WTC11 (cell line): ENCODE measurements at regions not wholly inside any gene's neighbourhood (a gene's known extent, or its start where the extent isn't known, plus 50 kb on each side); places are given as distances from the start of the nearest gene placed in this dataset.

Source experiments
- ATAC-seq: fragments of 200-7000 bp; cut with Tn5 transposase; 2 replicates; pipeline ENCODE4 v1.10.0; 2021; ENCODE audit warnings: mild to moderate bottlenecking, moderate library complexity
- CTCF ChIA-PET: fragments of 300-600 bp; sonication (Branson Sonifier 250); formaldehyde crosslinking; loops from one replicate; lab custom pipeline; 2021; ENCODE audit warnings: antibody characterized with exemption; lab: Charles Lee
- POLR2A ChIA-PET: fragments of 350-600 bp; sonication (Branson Sonifier 250); formaldehyde crosslinking; loops from one replicate; lab custom pipeline; 2021; ENCODE audit warnings: antibody characterized with exemption; lab: Charles Lee
- DNase-seq: peaks from one replicate; pipeline ENCODE4 v3.0.0; 2021; ENCODE audit warnings: low spot score
- H3K27ac Mint-ChIP-seq: 2 replicates; pipeline ENCODE4 v1.8.0; 2021; ENCODE audit warnings: mixed read lengths
- H3K27me3 Mint-ChIP-seq: 2 replicates; pipeline ENCODE4 v1.8.0; 2021; ENCODE audit warnings: low read depth, mild to moderate bottlenecking, moderate library complexity, mixed read lengths
- H3K36me3 Mint-ChIP-seq: 2 replicates; pipeline ENCODE4 v1.8.0; 2021; ENCODE audit warnings: mixed read lengths
- H3K4me1 Mint-ChIP-seq: 2 replicates; pipeline ENCODE4 v1.8.0; 2022; ENCODE audit warnings: mixed read lengths
- H3K4me3 Mint-ChIP-seq: 2 replicates; pipeline ENCODE4 v1.8.0; 2021; ENCODE audit warnings: mild to moderate bottlenecking, moderate library complexity, mixed read lengths
- H3K9me3 Mint-ChIP-seq: 2 replicates; pipeline ENCODE4 v1.8.0; 2021; ENCODE audit warnings: mixed read lengths
- FOXJ3 ChIP-seq: sonication (generic); formaldehyde crosslinking; IDR thresholded peaks from 2 replicates; pipeline ENCODE4 v1.9.0; 2021; ENCODE audit warnings: missing genetic modification reagents, mild to moderate bottlenecking, borderline replicate concordance
- FOXP1 ChIP-seq: sonication (generic); formaldehyde crosslinking; IDR thresholded peaks from 2 replicates; pipeline ENCODE4 v1.8.0; 2022; ENCODE audit warnings: missing genetic modification reagents, mild to moderate bottlenecking, moderate library complexity, borderline replicate concordance
- GRHL2 ChIP-seq: fragments of 250-450 bp; sonication (Bioruptor Pico); IDR thresholded peaks from 2 replicates; pipeline ENCODE4 v1.8.0; 2022; ENCODE audit warnings: mild to moderate bottlenecking, moderate library complexity; ENCODE audit not compliant: insufficient replicate concordance, severe bottlenecking
- GTF2I ChIP-seq: fragments of 250-450 bp; sonication (Bioruptor Pico); conservative IDR thresholded peaks from 2 replicates; pipeline ENCODE4 v1.4.0; 2021; ENCODE audit warnings: mild to moderate bottlenecking
- JUN ChIP-seq: sonication (generic); formaldehyde crosslinking; IDR thresholded peaks from 2 replicates; pipeline ENCODE4 v1.8.0; 2023; ENCODE audit warnings: mild to moderate bottlenecking, missing genetic modification reagents
- MXD4 ChIP-seq: fragments of 250-450 bp; sonication (Bioruptor Pico); IDR thresholded peaks from 2 replicates; pipeline ENCODE4 v1.8.0; 2021; ENCODE audit warnings: mild to moderate bottlenecking, moderate library complexity, borderline replicate concordance
- NFE2L1 ChIP-seq: sonication (generic); formaldehyde crosslinking; IDR thresholded peaks from 2 replicates; pipeline ENCODE4 v1.8.1; 2023; ENCODE audit warnings: missing genetic modification reagents
- PRRX2 ChIP-seq: fragments of 250-450 bp; sonication (Bioruptor Pico); IDR thresholded peaks from 2 replicates; pipeline ENCODE4 v1.8.0; 2021; ENCODE audit warnings: mild to moderate bottlenecking
- RELA ChIP-seq: sonication (generic); formaldehyde crosslinking; IDR thresholded peaks from 2 replicates; pipeline ENCODE4 v1.8.1; 2022; ENCODE audit warnings: missing genetic modification reagents, mild to moderate bottlenecking, borderline replicate concordance
- SMAD3 ChIP-seq: sonication (generic); formaldehyde crosslinking; IDR thresholded peaks from 2 replicates; pipeline ENCODE4 v1.8.0; 2022; ENCODE audit warnings: missing genetic modification reagents, mild to moderate bottlenecking, borderline replicate concordance
- SOX15 ChIP-seq: fragments of 250-450 bp; sonication (Bioruptor Pico); IDR thresholded peaks from 2 replicates; pipeline ENCODE4 v1.9.0; 2021; ENCODE audit warnings: mild to moderate bottlenecking
- ZNF263 ChIP-seq: sonication (generic); formaldehyde crosslinking; IDR thresholded peaks from 2 replicates; pipeline ENCODE4 v1.8.1; 2022; ENCODE audit warnings: low read depth, mild to moderate bottlenecking, moderate library complexity, missing genetic modification reagents
- ZNF423 ChIP-seq: fragments of 250-450 bp; sonication (Bioruptor Pico); IDR thresholded peaks from 2 replicates; pipeline ENCODE4 v2.1.2; 2022; ENCODE audit warnings: mild to moderate bottlenecking, moderate library complexity
- TF ChIP-seq, protein P1 (sequence below): sonication (generic); formaldehyde crosslinking; IDR thresholded peaks from 2 replicates; pipeline ENCODE4 v1.8.1; 2023; ENCODE audit warnings: mild to moderate bottlenecking, missing genetic modification reagents
- TF ChIP-seq, protein P2 (sequence below): sonication (generic); formaldehyde crosslinking; IDR thresholded peaks from 2 replicates; pipeline ENCODE4 v1.8.1; 2023; ENCODE audit warnings: mild to moderate bottlenecking, moderate library complexity, missing genetic modification reagents
- TF ChIP-seq, protein P3 (sequence below): sonication (generic); formaldehyde crosslinking; IDR thresholded peaks from 2 replicates; pipeline ENCODE4 v1.8.1; 2023; ENCODE audit warnings: mild to moderate bottlenecking, missing genetic modification reagents, moderate library complexity
- TF ChIP-seq, protein P4 (sequence below): sonication (generic); formaldehyde crosslinking; IDR thresholded peaks from 2 replicates; pipeline ENCODE4 v1.8.0; 2022; ENCODE audit warnings: missing genetic modification reagents
- TF ChIP-seq, protein P5 (sequence below): sonication (generic); formaldehyde crosslinking; conservative IDR thresholded peaks from 2 replicates; pipeline ENCODE4 v1.8.1; 2022; ENCODE audit warnings: mild to moderate bottlenecking, missing genetic modification reagents
- TF ChIP-seq, protein P6 (sequence below): sonication (generic); formaldehyde crosslinking; IDR thresholded peaks from 2 replicates; pipeline ENCODE4 v1.8.1; 2022; ENCODE audit warnings: missing genetic modification reagents, borderline replicate concordance
- TF ChIP-seq, protein P7 (sequence below): sonication (generic); formaldehyde crosslinking; IDR thresholded peaks from 2 replicates; pipeline ENCODE4 v1.8.1; 2023; ENCODE audit warnings: mild to moderate bottlenecking, missing genetic modification reagents, moderate library complexity
- TF ChIP-seq, protein P8 (sequence below): sonication (generic); formaldehyde crosslinking; IDR thresholded peaks from 2 replicates; pipeline ENCODE4 v1.8.0; 2023; ENCODE audit warnings: mild to moderate bottlenecking, missing genetic modification reagents

DNA sequence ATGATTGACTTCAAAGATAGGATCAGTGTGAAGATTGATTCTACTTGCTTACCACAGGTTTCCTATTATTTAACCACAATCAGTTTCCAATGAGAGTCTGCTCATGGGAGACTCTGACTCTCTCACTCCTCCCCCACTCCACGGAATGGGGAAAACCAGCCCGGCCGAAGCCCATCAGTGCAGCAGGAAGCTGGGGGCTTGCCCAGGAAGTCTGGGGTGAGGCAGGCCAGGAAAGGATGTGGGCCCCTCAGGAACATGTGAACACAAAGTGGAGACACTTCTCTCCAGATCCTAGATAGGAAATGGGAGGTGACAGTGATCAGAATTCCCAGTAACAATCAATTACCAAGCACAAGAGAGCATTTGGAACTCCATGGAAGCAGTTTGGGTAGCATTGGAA lies 144.2 kb downstream of the TTLL2 start:
- POLR2A ChIA-PET: interaction anchor here (0.6 kb wide), 1 partner anchor 203 kb away, joined by 4 read pairs; no protein-coding TSS in a partner anchor
- ATAC-seq: no peak
- peaks cover 29% of the 10 kb centered on the region for H3K4me1 Mint-ChIP-seq
- H3K36me3 Mint-ChIP-seq: no peaks in the 10 kb centered on the region
- no peak for TF ChIP-seq ZNF423
- TF ChIP-seq, protein P1, sequence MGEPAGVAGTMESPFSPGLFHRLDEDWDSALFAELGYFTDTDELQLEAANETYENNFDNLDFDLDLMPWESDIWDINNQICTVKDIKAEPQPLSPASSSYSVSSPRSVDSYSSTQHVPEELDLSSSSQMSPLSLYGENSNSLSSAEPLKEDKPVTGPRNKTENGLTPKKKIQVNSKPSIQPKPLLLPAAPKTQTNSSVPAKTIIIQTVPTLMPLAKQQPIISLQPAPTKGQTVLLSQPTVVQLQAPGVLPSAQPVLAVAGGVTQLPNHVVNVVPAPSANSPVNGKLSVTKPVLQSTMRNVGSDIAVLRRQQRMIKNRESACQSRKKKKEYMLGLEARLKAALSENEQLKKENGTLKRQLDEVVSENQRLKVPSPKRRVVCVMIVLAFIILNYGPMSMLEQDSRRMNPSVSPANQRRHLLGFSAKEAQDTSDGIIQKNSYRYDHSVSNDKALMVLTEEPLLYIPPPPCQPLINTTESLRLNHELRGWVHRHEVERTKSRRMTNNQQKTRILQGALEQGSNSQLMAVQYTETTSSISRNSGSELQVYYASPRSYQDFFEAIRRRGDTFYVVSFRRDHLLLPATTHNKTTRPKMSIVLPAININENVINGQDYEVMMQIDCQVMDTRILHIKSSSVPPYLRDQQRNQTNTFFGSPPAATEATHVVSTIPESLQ (CRISPR knock-in tag): no peak
- TF ChIP-seq GTF2I (CRISPR knock-in tag): no peak
- TF ChIP-seq, protein P2, sequence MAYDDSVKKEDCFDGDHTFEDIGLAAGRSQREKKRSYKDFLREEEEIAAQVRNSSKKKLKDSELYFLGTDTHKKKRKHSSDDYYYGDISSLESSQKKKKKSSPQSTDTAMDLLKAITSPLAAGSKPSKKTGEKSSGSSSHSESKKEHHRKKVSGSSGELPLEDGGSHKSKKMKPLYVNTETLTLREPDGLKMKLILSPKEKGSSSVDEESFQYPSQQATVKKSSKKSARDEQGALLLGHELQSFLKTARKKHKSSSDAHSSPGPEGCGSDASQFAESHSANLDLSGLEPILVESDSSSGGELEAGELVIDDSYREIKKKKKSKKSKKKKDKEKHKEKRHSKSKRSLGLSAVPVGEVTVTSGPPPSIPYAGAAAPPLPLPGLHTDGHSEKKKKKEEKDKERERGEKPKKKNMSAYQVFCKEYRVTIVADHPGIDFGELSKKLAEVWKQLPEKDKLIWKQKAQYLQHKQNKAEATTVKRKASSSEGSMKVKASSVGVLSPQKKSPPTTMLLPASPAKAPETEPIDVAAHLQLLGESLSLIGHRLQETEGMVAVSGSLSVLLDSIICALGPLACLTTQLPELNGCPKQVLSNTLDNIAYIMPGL: no peak
- TF ChIP-seq, protein P3, sequence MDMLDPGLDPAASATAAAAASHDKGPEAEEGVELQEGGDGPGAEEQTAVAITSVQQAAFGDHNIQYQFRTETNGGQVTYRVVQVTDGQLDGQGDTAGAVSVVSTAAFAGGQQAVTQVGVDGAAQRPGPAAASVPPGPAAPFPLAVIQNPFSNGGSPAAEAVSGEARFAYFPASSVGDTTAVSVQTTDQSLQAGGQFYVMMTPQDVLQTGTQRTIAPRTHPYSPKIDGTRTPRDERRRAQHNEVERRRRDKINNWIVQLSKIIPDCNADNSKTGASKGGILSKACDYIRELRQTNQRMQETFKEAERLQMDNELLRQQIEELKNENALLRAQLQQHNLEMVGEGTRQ (CRISPR knock-in tag): no peak
- TF ChIP-seq, protein P4, sequence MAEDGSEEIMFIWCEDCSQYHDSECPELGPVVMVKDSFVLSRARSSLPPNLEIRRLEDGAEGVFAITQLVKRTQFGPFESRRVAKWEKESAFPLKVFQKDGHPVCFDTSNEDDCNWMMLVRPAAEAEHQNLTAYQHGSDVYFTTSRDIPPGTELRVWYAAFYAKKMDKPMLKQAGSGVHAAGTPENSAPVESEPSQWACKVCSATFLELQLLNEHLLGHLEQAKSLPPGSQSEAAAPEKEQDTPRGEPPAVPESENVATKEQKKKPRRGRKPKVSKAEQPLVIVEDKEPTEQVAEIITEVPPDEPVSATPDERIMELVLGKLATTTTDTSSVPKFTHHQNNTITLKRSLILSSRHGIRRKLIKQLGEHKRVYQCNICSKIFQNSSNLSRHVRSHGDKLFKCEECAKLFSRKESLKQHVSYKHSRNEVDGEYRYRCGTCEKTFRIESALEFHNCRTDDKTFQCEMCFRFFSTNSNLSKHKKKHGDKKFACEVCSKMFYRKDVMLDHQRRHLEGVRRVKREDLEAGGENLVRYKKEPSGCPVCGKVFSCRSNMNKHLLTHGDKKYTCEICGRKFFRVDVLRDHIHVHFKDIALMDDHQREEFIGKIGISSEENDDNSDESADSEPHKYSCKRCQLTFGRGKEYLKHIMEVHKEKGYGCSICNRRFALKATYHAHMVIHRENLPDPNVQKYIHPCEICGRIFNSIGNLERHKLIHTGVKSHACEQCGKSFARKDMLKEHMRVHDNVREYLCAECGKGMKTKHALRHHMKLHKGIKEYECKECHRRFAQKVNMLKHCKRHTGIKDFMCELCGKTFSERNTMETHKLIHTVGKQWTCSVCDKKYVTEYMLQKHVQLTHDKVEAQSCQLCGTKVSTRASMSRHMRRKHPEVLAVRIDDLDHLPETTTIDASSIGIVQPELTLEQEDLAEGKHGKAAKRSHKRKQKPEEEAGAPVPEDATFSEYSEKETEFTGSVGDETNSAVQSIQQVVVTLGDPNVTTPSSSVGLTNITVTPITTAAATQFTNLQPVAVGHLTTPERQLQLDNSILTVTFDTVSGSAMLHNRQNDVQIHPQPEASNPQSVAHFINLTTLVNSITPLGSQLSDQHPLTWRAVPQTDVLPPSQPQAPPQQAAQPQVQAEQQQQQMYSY: no peak
- no peak for TF ChIP-seq RELA (CRISPR knock-in tag)
- no peak for TF ChIP-seq NFE2L1 (CRISPR knock-in tag)
- no peak for TF ChIP-seq JUN (CRISPR knock-in tag)
- no peak for TF ChIP-seq ZNF263 (CRISPR knock-in tag)
- TF ChIP-seq PRRX2 (CRISPR knock-in tag): no peak
- no peak for TF ChIP-seq FOXP1 (CRISPR knock-in tag)
- peaks cover 2% of the 10 kb centered on the region; the same call in 1 of the 2 replicates for H3K27me3 Mint-ChIP-seq
- no peak for DNase-seq
- CTCF ChIA-PET: no interaction called here
- H3K9me3 Mint-ChIP-seq: no peaks in the 10 kb centered on the region
- no peak overlapping the region for H3K27ac Mint-ChIP-seq
- H3K4me3 Mint-ChIP-seq: no peak overlapping the region

DNA sequence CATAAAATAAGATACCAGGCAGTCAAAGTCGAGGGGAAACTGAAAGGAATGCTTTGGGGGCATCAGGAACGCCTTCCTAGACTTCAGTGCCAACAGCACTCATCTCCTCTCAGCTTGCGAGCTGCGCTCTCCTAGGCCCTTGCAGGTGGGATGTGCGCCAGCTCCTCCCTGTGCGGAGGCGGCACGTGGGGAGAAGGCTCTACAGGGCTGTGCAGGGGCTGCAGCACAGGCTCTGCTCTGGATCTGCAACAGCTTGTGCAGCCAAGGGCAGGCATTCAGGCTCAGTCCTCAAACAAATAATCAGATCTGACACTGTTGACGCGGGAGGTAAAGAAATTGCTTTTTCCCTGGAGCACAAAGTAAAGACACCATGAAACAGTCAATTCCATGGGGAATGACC lies 144.8 kb downstream of the TTLL2 start:
- H3K9me3 Mint-ChIP-seq: no peaks in the 10 kb centered on the region
- H3K4me1 Mint-ChIP-seq: peaks cover 35% of the 10 kb centered on the region
- no peaks in the 10 kb centered on the region for H3K36me3 Mint-ChIP-seq
- POLR2A ChIA-PET: interaction anchor here (0.6 kb wide), 1 partner anchor 202 kb away, joined by 4 read pairs; no protein-coding TSS in a partner anchor
- no peak overlapping the region for H3K27ac Mint-ChIP-seq
- TF ChIP-seq GRHL2 (CRISPR knock-in tag) (no peak), SMAD3 (CRISPR knock-in tag) (no peak), SOX15 (CRISPR knock-in tag) (no peak), MXD4 (CRISPR knock-in tag) (no peak), FOXJ3 (CRISPR knock-in tag) (no peak)
- TF ChIP-seq, protein P5, sequence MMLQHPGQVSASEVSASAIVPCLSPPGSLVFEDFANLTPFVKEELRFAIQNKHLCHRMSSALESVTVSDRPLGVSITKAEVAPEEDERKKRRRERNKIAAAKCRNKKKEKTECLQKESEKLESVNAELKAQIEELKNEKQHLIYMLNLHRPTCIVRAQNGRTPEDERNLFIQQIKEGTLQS: no peak
- TF ChIP-seq, protein P6, sequence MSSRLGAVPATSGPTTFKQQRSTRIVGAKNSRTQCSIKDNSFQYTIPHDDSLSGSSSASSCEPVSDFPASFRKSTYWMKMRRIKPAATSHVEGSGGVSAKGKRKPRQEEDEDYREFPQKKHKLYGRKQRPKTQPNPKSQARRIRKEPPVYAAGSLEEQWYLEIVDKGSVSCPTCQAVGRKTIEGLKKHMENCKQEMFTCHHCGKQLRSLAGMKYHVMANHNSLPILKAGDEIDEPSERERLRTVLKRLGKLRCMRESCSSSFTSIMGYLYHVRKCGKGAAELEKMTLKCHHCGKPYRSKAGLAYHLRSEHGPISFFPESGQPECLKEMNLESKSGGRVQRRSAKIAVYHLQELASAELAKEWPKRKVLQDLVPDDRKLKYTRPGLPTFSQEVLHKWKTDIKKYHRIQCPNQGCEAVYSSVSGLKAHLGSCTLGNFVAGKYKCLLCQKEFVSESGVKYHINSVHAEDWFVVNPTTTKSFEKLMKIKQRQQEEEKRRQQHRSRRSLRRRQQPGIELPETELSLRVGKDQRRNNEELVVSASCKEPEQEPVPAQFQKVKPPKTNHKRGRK (CRISPR knock-in tag): no peak
- TF ChIP-seq, protein P7, sequence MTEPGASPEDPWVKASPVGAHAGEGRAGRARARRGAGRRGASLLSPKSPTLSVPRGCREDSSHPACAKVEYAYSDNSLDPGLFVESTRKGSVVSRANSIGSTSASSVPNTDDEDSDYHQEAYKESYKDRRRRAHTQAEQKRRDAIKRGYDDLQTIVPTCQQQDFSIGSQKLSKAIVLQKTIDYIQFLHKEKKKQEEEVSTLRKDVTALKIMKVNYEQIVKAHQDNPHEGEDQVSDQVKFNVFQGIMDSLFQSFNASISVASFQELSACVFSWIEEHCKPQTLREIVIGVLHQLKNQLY: no peak
- TF ChIP-seq, protein P8, sequence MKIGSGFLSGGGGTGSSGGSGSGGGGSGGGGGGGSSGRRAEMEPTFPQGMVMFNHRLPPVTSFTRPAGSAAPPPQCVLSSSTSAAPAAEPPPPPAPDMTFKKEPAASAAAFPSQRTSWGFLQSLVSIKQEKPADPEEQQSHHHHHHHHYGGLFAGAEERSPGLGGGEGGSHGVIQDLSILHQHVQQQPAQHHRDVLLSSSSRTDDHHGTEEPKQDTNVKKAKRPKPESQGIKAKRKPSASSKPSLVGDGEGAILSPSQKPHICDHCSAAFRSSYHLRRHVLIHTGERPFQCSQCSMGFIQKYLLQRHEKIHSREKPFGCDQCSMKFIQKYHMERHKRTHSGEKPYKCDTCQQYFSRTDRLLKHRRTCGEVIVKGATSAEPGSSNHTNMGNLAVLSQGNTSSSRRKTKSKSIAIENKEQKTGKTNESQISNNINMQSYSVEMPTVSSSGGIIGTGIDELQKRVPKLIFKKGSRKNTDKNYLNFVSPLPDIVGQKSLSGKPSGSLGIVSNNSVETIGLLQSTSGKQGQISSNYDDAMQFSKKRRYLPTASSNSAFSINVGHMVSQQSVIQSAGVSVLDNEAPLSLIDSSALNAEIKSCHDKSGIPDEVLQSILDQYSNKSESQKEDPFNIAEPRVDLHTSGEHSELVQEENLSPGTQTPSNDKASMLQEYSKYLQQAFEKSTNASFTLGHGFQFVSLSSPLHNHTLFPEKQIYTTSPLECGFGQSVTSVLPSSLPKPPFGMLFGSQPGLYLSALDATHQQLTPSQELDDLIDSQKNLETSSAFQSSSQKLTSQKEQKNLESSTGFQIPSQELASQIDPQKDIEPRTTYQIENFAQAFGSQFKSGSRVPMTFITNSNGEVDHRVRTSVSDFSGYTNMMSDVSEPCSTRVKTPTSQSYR (CRISPR knock-in tag): no peak
- ATAC-seq (no peak), DNase-seq (no peak)
- H3K4me3 Mint-ChIP-seq: no peak overlapping the region
- CTCF ChIA-PET: no interaction called here
- H3K27me3 Mint-ChIP-seq: peaks cover 2% of the 10 kb centered on the region; the same call in 1 of the 2 replicates
